Fibroblast of lung (primary cell): ENCODE measurements at regions not wholly inside any gene's neighbourhood (a gene's known extent, or its start where the extent isn't known, plus 50 kb on each side); places are given as distances from the start of the nearest gene placed in this dataset.

Source experiments
- DNase-seq, 2 donors: peaks; one replicate each; pipeline versions ENCODE4 v3.0.0 to v3.0.0-alpha.2; 2010; ENCODE audit warnings: low read depth in 2 of 2
- H2AFZ ChIP-seq: 2 replicates; pipeline ENCODE4 v1.5.1; 2012; ENCODE audit warnings: low read length, control low read depth, inconsistent platforms
- H3K27ac ChIP-seq: 2 replicates; pipeline ENCODE4 v1.5.1; 2011; ENCODE audit warnings: low read length, control low read depth; ENCODE audit not compliant: insufficient read depth
- H3K27me3 ChIP-seq: 2 replicates; pipeline ENCODE4 v1.5.1; 2011; ENCODE audit warnings: mild to moderate bottlenecking, low read length; ENCODE audit not compliant: control insufficient read depth, insufficient read depth
- H3K36me3 ChIP-seq: 2 replicates; pipeline ENCODE4 v1.5.1; 2011; ENCODE audit warnings: low read length; ENCODE audit not compliant: control insufficient read depth, insufficient read depth
- H3K4me1 ChIP-seq: 2 replicates; pipeline ENCODE4 v1.5.1; 2011; ENCODE audit warnings: low read length; ENCODE audit not compliant: control insufficient read depth, insufficient read depth; ENCODE audit errors: extremely low read depth
- H3K4me2 ChIP-seq: 2 replicates; pipeline ENCODE4 v1.5.1; 2011; ENCODE audit warnings: low read length, control low read depth; ENCODE audit not compliant: insufficient read depth; ENCODE audit errors: extremely low read depth
- H3K4me3 ChIP-seq, 4 experiments: fragments of 200-600 bp in 1 of 4; sonication (generic) in 1 of 4; replicated peaks in 1 of 4; 2 replicates each; pipeline ENCODE4 v1.5.1; 2011 to 2016; ENCODE audit warnings: low read length in 4 of 4, low read depth in 3 of 4, mild to moderate bottlenecking in 3 of 4, control low read depth in 2 of 4, inconsistent platforms in 1 of 4, mixed read lengths in 1 of 4; ENCODE audit not compliant: insufficient read depth in 1 of 4; ENCODE audit errors: control extremely low read depth in 1 of 4
- H3K79me2 ChIP-seq: 2 replicates; pipeline ENCODE4 v1.5.1; 2012; ENCODE audit warnings: mild to moderate bottlenecking, low read length, inconsistent platforms; ENCODE audit not compliant: control insufficient read depth, insufficient read depth
- H3K9ac ChIP-seq: 2 replicates; pipeline ENCODE4 v1.5.1; 2011; ENCODE audit warnings: mild to moderate bottlenecking, low read length, control low read depth; ENCODE audit not compliant: insufficient read depth
- H3K9me3 ChIP-seq: 2 replicates; pipeline ENCODE4 v1.5.1; 2012; ENCODE audit warnings: low read depth, low read length; ENCODE audit not compliant: control insufficient read depth, insufficient read depth
- H4K20me1 ChIP-seq: 2 replicates; pipeline ENCODE4 v1.5.1; 2011; ENCODE audit warnings: low read length; ENCODE audit not compliant: control insufficient read depth, insufficient read depth; ENCODE audit errors: extremely low read depth
- CTCF ChIP-seq, 2 donors: IDR thresholded peaks in 1 of 2; conservative IDR thresholded peaks in 1 of 2; 1 replicate in 1 of 2; 2 replicates in 1 of 2; pipeline ENCODE4 v1.5.1; 2011 to 2012; ENCODE audit warnings: low read length in 2 of 2, control low read depth in 1 of 2, inconsistent platforms in 1 of 2, low read depth in 1 of 2, mild to moderate bottlenecking in 1 of 2
- EZH2 ChIP-seq: IDR thresholded peaks from 2 replicates; pipeline ENCODE4 v1.5.1; 2012; ENCODE audit warnings: low read length, control low read depth, mild to moderate bottlenecking; ENCODE audit errors: missing control alignments

- Histone ChIP-seq H3K4me1 (no peaks in the 10 kb centered on the region), H3K27ac (no peak overlapping the region), H3K4me3 (no peak overlapping the region), H2AFZ (no peak overlapping the region), H3K79me2 (no peaks in the 10 kb centered on the region), H4K20me1 (no peaks in the 10 kb centered on the region), H3K4me2 (no peak overlapping the region), H3K9me3 (no peaks in the 10 kb centered on the region), H3K9ac (no peak overlapping the region), H3K27me3 (no peaks in the 10 kb centered on the region), H3K36me3 (no peaks in the 10 kb centered on the region)
- DNase-seq, result no peak
- no peak for TF ChIP-seq EZH2
- TF ChIP-seq CTCF (conservative IDR thresholded peaks at IDR 0.05 in 1 of 2, IDR thresholded peaks at IDR 0.05 in 1 of 2; ENCODE audit: low read depth in 1 of 2, low read length in 2 of 2), result no peak
These were observed 484.9 kb downstream of the METTL4 start for GRCh38 chr18:2086439-2086838.

- H3K27ac ChIP-seq, result no peak overlapping the region
- H3K36me3 ChIP-seq, result no peaks in the 10 kb centered on the region
- H3K4me3 ChIP-seq, result no peak overlapping the region
- no peaks in the 10 kb centered on the region for H3K27me3 ChIP-seq
- H3K4me2 ChIP-seq, result no peak overlapping the region
- H2AFZ ChIP-seq, result no peak overlapping the region
- no peak overlapping the region for H3K9ac ChIP-seq
- H4K20me1 ChIP-seq, result no peaks in the 10 kb centered on the region
- no peak for DNase-seq
- no peaks in the 10 kb centered on the region for H3K79me2 ChIP-seq
- H3K9me3 ChIP-seq, result no peaks in the 10 kb centered on the region
- TF ChIP-seq CTCF (conservative IDR thresholded peaks at IDR 0.05 in 1 of 2, IDR thresholded peaks at IDR 0.05 in 1 of 2; ENCODE audit: low read depth in 1 of 2, low read length in 2 of 2), result no peak
- TF ChIP-seq EZH2, result no peak
- no peaks in the 10 kb centered on the region for H3K4me1 ChIP-seq
These were observed 483.2 kb downstream of the METTL4 start for GRCh38 chr18:2087877-2088673.

DNA sequence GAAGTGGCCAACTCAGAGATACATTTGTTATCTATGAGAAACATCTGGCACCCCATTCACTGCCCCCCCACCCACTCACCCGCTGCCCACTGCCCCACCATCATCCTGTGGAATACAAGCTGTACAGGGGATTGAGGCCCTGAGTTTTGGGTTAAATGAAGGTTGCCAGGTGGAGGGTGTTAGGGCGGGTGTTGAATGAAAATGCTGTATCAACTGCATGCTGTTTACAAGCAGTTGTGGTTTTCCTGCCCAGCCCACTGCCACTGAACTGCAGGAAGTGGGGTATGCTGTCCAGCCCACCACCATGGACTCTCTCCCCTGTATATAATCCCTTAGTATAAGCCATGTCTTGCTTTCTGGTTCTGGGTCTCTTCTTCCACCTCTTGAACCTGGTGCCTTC lies 481.9 kb downstream of the METTL4 start:
- Histone ChIP-seq H3K27me3 (no peaks in the 10 kb centered on the region), H3K4me3 (no peak overlapping the region), H2AFZ (no peak overlapping the region), H3K9me3 (no peaks in the 10 kb centered on the region), H3K4me2 (no peak overlapping the region), H4K20me1 (no peaks in the 10 kb centered on the region), H3K79me2 (no peaks in the 10 kb centered on the region), H3K4me1 (no peaks in the 10 kb centered on the region), H3K36me3 (no peaks in the 10 kb centered on the region), H3K9ac (no peak overlapping the region), H3K27ac (no peak overlapping the region)
- DNase-seq, result no peak
- TF ChIP-seq EZH2 (no peak), CTCF (conservative IDR thresholded peaks at IDR 0.05 in 1 of 2, IDR thresholded peaks at IDR 0.05 in 1 of 2; ENCODE audit: low read depth in 1 of 2, low read length in 2 of 2) (no peak)
